ENCODE measurements at regions not wholly inside any gene's neighbourhood (a gene's known extent, or its start where the extent isn't known, plus 50 kb on each side); places are given as distances from the start of the nearest gene placed in this dataset.
"Not testable (repeated sequence)": the region's sequence is repeated elsewhere in the genome, so short reads cannot be mapped to it uniquely, and the experiment has no call there.

DNA sequence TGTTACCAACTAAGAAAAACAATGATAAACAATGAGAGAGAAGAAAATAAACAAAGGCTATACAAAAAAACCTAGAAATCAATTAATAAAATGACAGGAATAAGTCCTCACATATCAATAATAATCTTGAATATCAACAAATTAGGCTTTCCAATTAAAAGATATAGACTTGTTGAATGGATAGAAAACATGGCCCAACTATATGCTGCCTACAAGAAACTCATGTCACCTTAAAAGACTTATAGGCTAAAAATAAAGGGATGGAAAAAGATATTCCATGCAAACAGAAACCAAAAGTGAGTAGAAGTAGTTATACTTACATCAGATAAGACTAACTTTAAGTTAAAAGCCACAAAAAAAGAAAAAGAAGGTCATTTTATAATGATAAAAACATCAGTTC is 183.9 kb downstream of the MYRFL start:
- Histone ChIP-seq H3K4me1 (ENCODE audit: control insufficient read depth in 1 of 2, low read depth in 2 of 2) (no peaks in the 10 kb centered on the region), H3K9me3 (peaks cover 18% of the 10 kb centered on the region), H3K27ac (no peak overlapping the region), H3K4me3 (no peak overlapping the region), H3K27me3 (replicated peaks; ENCODE audit: insufficient read depth) (no peaks in the 10 kb centered on the region), H3K36me3 (no peaks in the 10 kb centered on the region)
- DNase-seq (ENCODE audit: low spot score) (no peak), ATAC-seq (ENCODE audit: insufficient number of reproducible peaks, low FRiP score, low read depth) (no peak)
- TF ChIP-seq CTCF (IDR thresholded peaks at IDR 0.05): no peak

- Histone ChIP-seq H3K4me3 (no peak overlapping the region), H3K27ac (no peak overlapping the region), H3K27me3 (replicated peaks; ENCODE audit: insufficient read depth) (no peaks in the 10 kb centered on the region), H3K9me3 (peaks cover 18% of the 10 kb centered on the region), H3K4me1 (ENCODE audit: control insufficient read depth in 1 of 2, low read depth in 2 of 2) (no peaks in the 10 kb centered on the region), H3K36me3 (no peaks in the 10 kb centered on the region)
- TF ChIP-seq CTCF (IDR thresholded peaks at IDR 0.05): no peak
- ATAC-seq (ENCODE audit: insufficient number of reproducible peaks, low FRiP score, low read depth): no peak
- DNase-seq (ENCODE audit: low spot score): no peak
Observed at GRCh38 chr12:70011353-70011752, 186.3 kb downstream of the MYRFL start.

DNA sequence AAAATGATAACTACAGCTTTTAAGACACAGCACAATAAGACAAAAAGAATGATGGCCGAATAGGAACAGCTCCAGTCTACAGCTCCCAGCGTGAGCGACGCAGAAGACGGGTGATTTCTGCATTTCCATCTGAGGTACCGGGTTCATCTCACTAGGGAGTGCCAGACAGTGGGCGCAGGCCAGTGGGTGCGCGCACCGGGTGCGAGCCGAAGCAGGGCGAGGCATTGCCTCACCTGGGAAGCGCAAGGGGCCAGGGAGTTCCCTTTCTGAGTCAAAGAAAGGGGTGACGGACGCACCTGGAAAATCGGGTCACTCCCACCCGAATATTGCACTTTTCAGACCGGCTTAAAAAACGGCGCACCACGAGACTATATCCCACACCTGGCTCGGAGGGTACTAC is 188.0 kb downstream of the MYRFL start:
- H3K36me3 ChIP-seq; H3K27ac ChIP-seq; DNase-seq (ENCODE audit: low spot score); ATAC-seq (ENCODE audit: insufficient number of reproducible peaks, low FRiP score, low read depth); H3K4me3 ChIP-seq; H3K9me3 ChIP-seq; H3K27me3 ChIP-seq (replicated peaks; ENCODE audit: insufficient read depth); H3K4me1 ChIP-seq (ENCODE audit: control insufficient read depth in 1 of 2, low read depth in 2 of 2): not testable (repeated sequence)

DNA sequence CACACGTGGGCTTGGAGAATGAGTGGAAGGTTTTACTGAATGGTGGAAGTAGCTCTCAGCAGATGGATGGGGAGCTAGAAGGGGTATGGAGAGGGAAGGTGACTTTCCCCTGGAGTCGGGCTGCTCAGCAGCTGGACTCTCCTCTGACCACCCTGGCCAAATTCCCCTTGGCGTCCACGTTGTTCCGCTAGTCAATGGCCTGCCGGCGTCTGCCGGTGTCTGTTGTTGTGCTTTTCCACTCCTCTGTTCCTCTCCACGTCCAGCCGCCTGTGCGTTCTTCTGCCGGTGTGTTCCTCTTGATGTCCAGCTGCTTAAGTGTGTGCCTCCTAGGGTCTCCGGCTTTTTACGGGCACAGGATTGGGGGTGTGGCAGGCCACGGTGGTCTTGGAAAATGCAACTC is 203.5 kb downstream of the MYRFL start:
- H3K9me3 ChIP-seq: peaks cover under 1% of the 10 kb centered on the region
- H3K36me3 ChIP-seq: no peaks in the 10 kb centered on the region
- no peak for ATAC-seq (ENCODE audit: insufficient number of reproducible peaks, low FRiP score, low read depth)
- no peak overlapping the region for H3K4me3 ChIP-seq
- TF ChIP-seq CTCF (IDR thresholded peaks at IDR 0.05): no peak
- H3K27ac ChIP-seq: no peak overlapping the region
- no peak for DNase-seq (ENCODE audit: low spot score)
- no peaks in the 10 kb centered on the region for H3K4me1 ChIP-seq (ENCODE audit: control insufficient read depth in 1 of 2, low read depth in 2 of 2)
- H3K27me3 ChIP-seq (replicated peaks; ENCODE audit: insufficient read depth): no peaks in the 10 kb centered on the region

- no peaks in the 10 kb centered on the region for H3K27me3 ChIP-seq (replicated peaks; ENCODE audit: insufficient read depth)
- no peak overlapping the region for H3K4me3 ChIP-seq
- no peaks in the 10 kb centered on the region for H3K9me3 ChIP-seq
- no peaks in the 10 kb centered on the region for H3K4me1 ChIP-seq (ENCODE audit: control insufficient read depth in 1 of 2, low read depth in 2 of 2)
- DNase-seq (ENCODE audit: low spot score) (no peak), ATAC-seq (ENCODE audit: insufficient number of reproducible peaks, low FRiP score, low read depth) (no peak)
- no peak for TF ChIP-seq CTCF (IDR thresholded peaks at IDR 0.05)
- no peaks in the 10 kb centered on the region for H3K36me3 ChIP-seq
- no peak overlapping the region for H3K27ac ChIP-seq
Observed at GRCh38 chr12:70028918-70029317, 203.9 kb downstream of the MYRFL start.

GRCh38 chr12:70031046-70031445 is 206.0 kb downstream of the MYRFL start:
- no peaks in the 10 kb centered on the region for H3K36me3 ChIP-seq
- no peak for ATAC-seq (ENCODE audit: insufficient number of reproducible peaks, low FRiP score, low read depth)
- TF ChIP-seq CTCF (IDR thresholded peaks at IDR 0.05): no peak
- no peaks in the 10 kb centered on the region for H3K9me3 ChIP-seq
- no peaks in the 10 kb centered on the region for H3K27me3 ChIP-seq (replicated peaks; ENCODE audit: insufficient read depth)
- no peak overlapping the region for H3K27ac ChIP-seq
- H3K4me3 ChIP-seq: no peak overlapping the region
- H3K4me1 ChIP-seq (ENCODE audit: control insufficient read depth in 1 of 2, low read depth in 2 of 2): no peaks in the 10 kb centered on the region
- no peak for DNase-seq (ENCODE audit: low spot score)

All from thoracic aorta (tissue), 2 donors.